ENCODE measurements at regions not wholly inside any gene's neighbourhood (a gene's known extent, or its start where the extent isn't known, plus 50 kb on each side); places are given as distances from the start of the nearest gene placed in this dataset.

DNA sequence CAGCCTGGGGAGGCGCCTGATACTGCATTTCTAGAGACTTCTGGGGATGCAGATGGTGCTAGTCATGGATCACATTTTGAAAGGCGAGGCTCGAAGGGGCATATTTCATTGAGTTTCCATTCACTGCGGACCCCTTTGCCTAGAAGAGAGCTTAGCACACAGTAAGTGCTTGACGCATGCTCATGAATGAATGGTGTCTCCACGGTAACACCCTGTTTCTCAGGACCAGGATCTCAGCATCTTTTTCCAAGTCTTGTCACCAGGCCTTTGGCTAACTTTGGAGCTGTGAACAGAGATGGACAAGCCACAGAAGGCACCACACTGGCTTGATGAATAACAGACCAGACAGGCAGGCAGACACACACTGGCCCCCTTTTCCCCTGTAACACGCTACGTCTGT, 151.3 kb downstream of the FOXL1 start:
- Histone ChIP-seq H4K20me1 (ENCODE audit: control insufficient read depth, extremely low read depth, insufficient read depth, low read length) (no peaks in the 10 kb centered on the region), H3K4me2 (ENCODE audit: extremely low read depth, insufficient read depth, low read length) (no peak overlapping the region), H3K79me2 (ENCODE audit: control insufficient read depth, insufficient read depth, low read length) (no peaks in the 10 kb centered on the region), H3K9ac (ENCODE audit: insufficient read depth, low read length) (no peak overlapping the region), H3K27ac (ENCODE audit: insufficient read depth, low read length) (no peak overlapping the region), H3K4me3 (replicated peaks in 1 of 4; ENCODE audit: control extremely low read depth in 1 of 4, insufficient read depth in 1 of 4, low read depth in 3 of 4, low read length in 4 of 4) (no peak overlapping the region), H3K9me3 (ENCODE audit: control insufficient read depth, insufficient read depth, low read depth, low read length) (no peaks in the 10 kb centered on the region), H3K27me3 (ENCODE audit: control insufficient read depth, insufficient read depth, low read length) (peaks cover 13% of the 10 kb centered on the region), H3K36me3 (ENCODE audit: control insufficient read depth, insufficient read depth, low read length) (no peaks in the 10 kb centered on the region), H2AFZ (ENCODE audit: low read length) (no peak overlapping the region), H3K4me1 (ENCODE audit: control insufficient read depth, extremely low read depth, insufficient read depth, low read length) (peaks cover under 1% of the 10 kb centered on the region)
- no peak for DNase-seq (ENCODE audit: low read depth in 2 of 2)
- TF ChIP-seq, protein P1, sequence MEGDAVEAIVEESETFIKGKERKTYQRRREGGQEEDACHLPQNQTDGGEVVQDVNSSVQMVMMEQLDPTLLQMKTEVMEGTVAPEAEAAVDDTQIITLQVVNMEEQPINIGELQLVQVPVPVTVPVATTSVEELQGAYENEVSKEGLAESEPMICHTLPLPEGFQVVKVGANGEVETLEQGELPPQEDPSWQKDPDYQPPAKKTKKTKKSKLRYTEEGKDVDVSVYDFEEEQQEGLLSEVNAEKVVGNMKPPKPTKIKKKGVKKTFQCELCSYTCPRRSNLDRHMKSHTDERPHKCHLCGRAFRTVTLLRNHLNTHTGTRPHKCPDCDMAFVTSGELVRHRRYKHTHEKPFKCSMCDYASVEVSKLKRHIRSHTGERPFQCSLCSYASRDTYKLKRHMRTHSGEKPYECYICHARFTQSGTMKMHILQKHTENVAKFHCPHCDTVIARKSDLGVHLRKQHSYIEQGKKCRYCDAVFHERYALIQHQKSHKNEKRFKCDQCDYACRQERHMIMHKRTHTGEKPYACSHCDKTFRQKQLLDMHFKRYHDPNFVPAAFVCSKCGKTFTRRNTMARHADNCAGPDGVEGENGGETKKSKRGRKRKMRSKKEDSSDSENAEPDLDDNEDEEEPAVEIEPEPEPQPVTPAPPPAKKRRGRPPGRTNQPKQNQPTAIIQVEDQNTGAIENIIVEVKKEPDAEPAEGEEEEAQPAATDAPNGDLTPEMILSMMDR (conservative IDR thresholded peaks at IDR 0.05 in 1 of 2, IDR thresholded peaks at IDR 0.05 in 1 of 2; ENCODE audit: low read depth in 1 of 2, low read length in 2 of 2): no peak

DNA sequence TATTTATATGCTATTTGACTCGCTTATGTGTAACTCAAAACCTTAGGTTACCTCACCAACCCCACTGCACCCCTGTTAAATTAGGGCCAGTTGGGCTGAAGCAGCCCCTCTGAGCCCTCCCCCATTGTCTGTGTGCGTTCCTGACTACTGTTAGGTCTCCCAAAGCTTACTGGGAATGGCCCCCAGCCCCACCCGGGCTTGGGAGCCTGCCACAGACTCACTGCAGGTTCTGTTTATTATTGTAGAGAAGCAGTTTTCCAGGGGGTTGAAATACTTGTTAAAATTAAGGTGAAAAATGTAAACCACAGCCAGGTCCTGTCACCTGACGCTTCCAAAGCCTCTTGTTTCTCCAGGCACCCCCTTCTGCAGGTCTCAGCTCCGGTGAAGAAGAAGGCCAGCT, 151.7 kb downstream of the FOXL1 start:
- H3K79me2 ChIP-seq (ENCODE audit: control insufficient read depth, insufficient read depth, low read length): no peaks in the 10 kb centered on the region
- no peak for TF ChIP-seq EZH2 (IDR thresholded peaks at IDR 0.05; ENCODE audit: low read length, missing control alignments)
- TF ChIP-seq, protein P1 (conservative IDR thresholded peaks at IDR 0.05 in 1 of 2, IDR thresholded peaks at IDR 0.05 in 1 of 2; ENCODE audit: low read depth in 1 of 2, low read length in 2 of 2): no peak
- H3K9me3 ChIP-seq (ENCODE audit: control insufficient read depth, insufficient read depth, low read depth, low read length): no peaks in the 10 kb centered on the region
- no peak overlapping the region for H3K9ac ChIP-seq (ENCODE audit: insufficient read depth, low read length)
- peaks cover 4% of the 10 kb centered on the region for H3K4me1 ChIP-seq (ENCODE audit: control insufficient read depth, extremely low read depth, insufficient read depth, low read length)
- H3K4me2 ChIP-seq (ENCODE audit: extremely low read depth, insufficient read depth, low read length): no peak overlapping the region
- H3K27me3 ChIP-seq (ENCODE audit: control insufficient read depth, insufficient read depth, low read length): peaks cover 13% of the 10 kb centered on the region
- H3K4me3 ChIP-seq (replicated peaks in 1 of 4; ENCODE audit: control extremely low read depth in 1 of 4, insufficient read depth in 1 of 4, low read depth in 3 of 4, low read length in 4 of 4): no peak overlapping the region
- no peaks in the 10 kb centered on the region for H4K20me1 ChIP-seq (ENCODE audit: control insufficient read depth, extremely low read depth, insufficient read depth, low read length)
- H2AFZ ChIP-seq (ENCODE audit: low read length): no peak overlapping the region
- no peak overlapping the region for H3K27ac ChIP-seq (ENCODE audit: insufficient read depth, low read length)
- DNase-seq (ENCODE audit: low read depth in 2 of 2): no peak
- no peaks in the 10 kb centered on the region for H3K36me3 ChIP-seq (ENCODE audit: control insufficient read depth, insufficient read depth, low read length)

DNA sequence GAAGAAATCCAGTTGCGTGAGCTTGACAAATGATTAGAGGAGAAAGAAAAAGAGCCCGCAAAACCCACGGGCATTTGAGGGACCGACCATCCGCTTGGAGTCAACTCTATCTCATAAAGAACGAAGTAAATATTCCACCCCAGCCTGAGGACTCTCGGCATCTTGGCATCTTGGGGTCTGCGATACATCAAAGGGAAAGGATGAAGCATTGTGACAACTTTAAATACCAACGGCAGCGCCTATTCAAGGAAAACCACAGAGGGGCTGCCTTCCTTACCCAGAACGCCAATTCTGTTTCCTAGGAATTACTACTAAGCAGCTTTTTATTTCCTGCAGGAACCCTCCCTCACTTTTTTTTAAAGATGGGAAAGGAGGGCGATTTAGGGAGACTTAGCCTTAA, 152.2 kb downstream of the FOXL1 start:
- no peaks in the 10 kb centered on the region for H3K79me2 ChIP-seq (ENCODE audit: control insufficient read depth, insufficient read depth, low read length)
- no peaks in the 10 kb centered on the region for H3K36me3 ChIP-seq (ENCODE audit: control insufficient read depth, insufficient read depth, low read length)
- no peaks in the 10 kb centered on the region for H3K9me3 ChIP-seq (ENCODE audit: control insufficient read depth, insufficient read depth, low read depth, low read length)
- no peaks in the 10 kb centered on the region for H4K20me1 ChIP-seq (ENCODE audit: control insufficient read depth, extremely low read depth, insufficient read depth, low read length)
- peaks cover 13% of the 10 kb centered on the region for H3K27me3 ChIP-seq (ENCODE audit: control insufficient read depth, insufficient read depth, low read length)
- H3K4me2 ChIP-seq (ENCODE audit: extremely low read depth, insufficient read depth, low read length): no peak overlapping the region
- no peak overlapping the region for H3K27ac ChIP-seq (ENCODE audit: insufficient read depth, low read length)
- TF ChIP-seq, protein P1 (conservative IDR thresholded peaks at IDR 0.05 in 1 of 2, IDR thresholded peaks at IDR 0.05 in 1 of 2; ENCODE audit: low read depth in 1 of 2, low read length in 2 of 2): no peak
- no peak for TF ChIP-seq EZH2 (IDR thresholded peaks at IDR 0.05; ENCODE audit: low read length, missing control alignments)
- no peak overlapping the region for H3K4me3 ChIP-seq (replicated peaks in 1 of 4; ENCODE audit: control extremely low read depth in 1 of 4, insufficient read depth in 1 of 4, low read depth in 3 of 4, low read length in 4 of 4)
- H2AFZ ChIP-seq (ENCODE audit: low read length): no peak overlapping the region
- H3K4me1 ChIP-seq (ENCODE audit: control insufficient read depth, extremely low read depth, insufficient read depth, low read length): peaks cover 4% of the 10 kb centered on the region
- no peak for DNase-seq (ENCODE audit: low read depth in 2 of 2)
- no peak overlapping the region for H3K9ac ChIP-seq (ENCODE audit: insufficient read depth, low read length)
